ENCODE measurements at regions not wholly inside any gene's neighbourhood (a gene's known extent, or its start where the extent isn't known, plus 50 kb on each side); places are given as distances from the start of the nearest gene placed in this dataset.

DNA sequence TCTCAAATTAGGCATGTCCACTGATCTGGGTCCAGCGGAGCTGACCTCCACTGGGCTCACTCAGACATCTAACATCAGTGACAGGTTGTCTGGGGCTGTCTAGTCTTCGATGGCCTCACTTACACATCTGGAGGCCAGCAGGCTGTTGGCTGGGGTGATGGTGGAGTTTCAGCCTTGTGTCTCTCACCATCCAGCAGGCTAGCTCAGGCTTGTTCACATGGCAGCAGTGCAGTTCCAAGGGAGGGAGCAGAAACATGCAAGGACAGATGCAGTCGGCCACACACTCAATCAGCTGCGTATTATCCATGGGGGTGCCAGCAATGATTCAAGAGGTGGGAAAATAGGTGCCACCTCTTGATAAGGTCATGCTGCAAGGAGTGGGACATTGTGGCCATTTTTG is 292.5 kb downstream of the SHQ1 start:
- H3K79me2 ChIP-seq (replicated peaks; ENCODE audit: insufficient read depth), result no peaks in the 10 kb centered on the region
- H2AFZ ChIP-seq, result no peak overlapping the region
- peaks cover 12% of the 10 kb centered on the region for H3K27me3 Mint-ChIP-seq (ENCODE audit: insufficient read depth, low read depth, poor library complexity)
- no peak for DNase-seq (ENCODE audit: low spot score)
- H3K27ac Mint-ChIP-seq, result no peak overlapping the region
- H3K27ac ChIP-seq (ENCODE audit: low read depth), result no peak overlapping the region
- no peaks in the 10 kb centered on the region for H3K27me3 ChIP-seq (ENCODE audit: insufficient read depth)
- peaks cover 2% of the 10 kb centered on the region; the same call in 2 of the 3 replicates for H3K4me1 Mint-ChIP-seq
- H3K36me3 ChIP-seq (ENCODE audit: insufficient read depth), result no peaks in the 10 kb centered on the region
- ATAC-seq, result no peak
- H4K20me1 ChIP-seq (replicated peaks; ENCODE audit: insufficient read depth), result no peaks in the 10 kb centered on the region
- H3K4me3 Mint-ChIP-seq, result no peak overlapping the region
- no peak overlapping the region for H3K4me3 ChIP-seq
- no peak overlapping the region for H3K4me2 ChIP-seq
- TF ChIP-seq, protein P1, sequence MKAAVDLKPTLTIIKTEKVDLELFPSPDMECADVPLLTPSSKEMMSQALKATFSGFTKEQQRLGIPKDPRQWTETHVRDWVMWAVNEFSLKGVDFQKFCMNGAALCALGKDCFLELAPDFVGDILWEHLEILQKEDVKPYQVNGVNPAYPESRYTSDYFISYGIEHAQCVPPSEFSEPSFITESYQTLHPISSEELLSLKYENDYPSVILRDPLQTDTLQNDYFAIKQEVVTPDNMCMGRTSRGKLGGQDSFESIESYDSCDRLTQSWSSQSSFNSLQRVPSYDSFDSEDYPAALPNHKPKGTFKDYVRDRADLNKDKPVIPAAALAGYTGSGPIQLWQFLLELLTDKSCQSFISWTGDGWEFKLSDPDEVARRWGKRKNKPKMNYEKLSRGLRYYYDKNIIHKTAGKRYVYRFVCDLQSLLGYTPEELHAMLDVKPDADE (IDR thresholded peaks at IDR 0.05), result no peak
- TF ChIP-seq, protein P2, sequence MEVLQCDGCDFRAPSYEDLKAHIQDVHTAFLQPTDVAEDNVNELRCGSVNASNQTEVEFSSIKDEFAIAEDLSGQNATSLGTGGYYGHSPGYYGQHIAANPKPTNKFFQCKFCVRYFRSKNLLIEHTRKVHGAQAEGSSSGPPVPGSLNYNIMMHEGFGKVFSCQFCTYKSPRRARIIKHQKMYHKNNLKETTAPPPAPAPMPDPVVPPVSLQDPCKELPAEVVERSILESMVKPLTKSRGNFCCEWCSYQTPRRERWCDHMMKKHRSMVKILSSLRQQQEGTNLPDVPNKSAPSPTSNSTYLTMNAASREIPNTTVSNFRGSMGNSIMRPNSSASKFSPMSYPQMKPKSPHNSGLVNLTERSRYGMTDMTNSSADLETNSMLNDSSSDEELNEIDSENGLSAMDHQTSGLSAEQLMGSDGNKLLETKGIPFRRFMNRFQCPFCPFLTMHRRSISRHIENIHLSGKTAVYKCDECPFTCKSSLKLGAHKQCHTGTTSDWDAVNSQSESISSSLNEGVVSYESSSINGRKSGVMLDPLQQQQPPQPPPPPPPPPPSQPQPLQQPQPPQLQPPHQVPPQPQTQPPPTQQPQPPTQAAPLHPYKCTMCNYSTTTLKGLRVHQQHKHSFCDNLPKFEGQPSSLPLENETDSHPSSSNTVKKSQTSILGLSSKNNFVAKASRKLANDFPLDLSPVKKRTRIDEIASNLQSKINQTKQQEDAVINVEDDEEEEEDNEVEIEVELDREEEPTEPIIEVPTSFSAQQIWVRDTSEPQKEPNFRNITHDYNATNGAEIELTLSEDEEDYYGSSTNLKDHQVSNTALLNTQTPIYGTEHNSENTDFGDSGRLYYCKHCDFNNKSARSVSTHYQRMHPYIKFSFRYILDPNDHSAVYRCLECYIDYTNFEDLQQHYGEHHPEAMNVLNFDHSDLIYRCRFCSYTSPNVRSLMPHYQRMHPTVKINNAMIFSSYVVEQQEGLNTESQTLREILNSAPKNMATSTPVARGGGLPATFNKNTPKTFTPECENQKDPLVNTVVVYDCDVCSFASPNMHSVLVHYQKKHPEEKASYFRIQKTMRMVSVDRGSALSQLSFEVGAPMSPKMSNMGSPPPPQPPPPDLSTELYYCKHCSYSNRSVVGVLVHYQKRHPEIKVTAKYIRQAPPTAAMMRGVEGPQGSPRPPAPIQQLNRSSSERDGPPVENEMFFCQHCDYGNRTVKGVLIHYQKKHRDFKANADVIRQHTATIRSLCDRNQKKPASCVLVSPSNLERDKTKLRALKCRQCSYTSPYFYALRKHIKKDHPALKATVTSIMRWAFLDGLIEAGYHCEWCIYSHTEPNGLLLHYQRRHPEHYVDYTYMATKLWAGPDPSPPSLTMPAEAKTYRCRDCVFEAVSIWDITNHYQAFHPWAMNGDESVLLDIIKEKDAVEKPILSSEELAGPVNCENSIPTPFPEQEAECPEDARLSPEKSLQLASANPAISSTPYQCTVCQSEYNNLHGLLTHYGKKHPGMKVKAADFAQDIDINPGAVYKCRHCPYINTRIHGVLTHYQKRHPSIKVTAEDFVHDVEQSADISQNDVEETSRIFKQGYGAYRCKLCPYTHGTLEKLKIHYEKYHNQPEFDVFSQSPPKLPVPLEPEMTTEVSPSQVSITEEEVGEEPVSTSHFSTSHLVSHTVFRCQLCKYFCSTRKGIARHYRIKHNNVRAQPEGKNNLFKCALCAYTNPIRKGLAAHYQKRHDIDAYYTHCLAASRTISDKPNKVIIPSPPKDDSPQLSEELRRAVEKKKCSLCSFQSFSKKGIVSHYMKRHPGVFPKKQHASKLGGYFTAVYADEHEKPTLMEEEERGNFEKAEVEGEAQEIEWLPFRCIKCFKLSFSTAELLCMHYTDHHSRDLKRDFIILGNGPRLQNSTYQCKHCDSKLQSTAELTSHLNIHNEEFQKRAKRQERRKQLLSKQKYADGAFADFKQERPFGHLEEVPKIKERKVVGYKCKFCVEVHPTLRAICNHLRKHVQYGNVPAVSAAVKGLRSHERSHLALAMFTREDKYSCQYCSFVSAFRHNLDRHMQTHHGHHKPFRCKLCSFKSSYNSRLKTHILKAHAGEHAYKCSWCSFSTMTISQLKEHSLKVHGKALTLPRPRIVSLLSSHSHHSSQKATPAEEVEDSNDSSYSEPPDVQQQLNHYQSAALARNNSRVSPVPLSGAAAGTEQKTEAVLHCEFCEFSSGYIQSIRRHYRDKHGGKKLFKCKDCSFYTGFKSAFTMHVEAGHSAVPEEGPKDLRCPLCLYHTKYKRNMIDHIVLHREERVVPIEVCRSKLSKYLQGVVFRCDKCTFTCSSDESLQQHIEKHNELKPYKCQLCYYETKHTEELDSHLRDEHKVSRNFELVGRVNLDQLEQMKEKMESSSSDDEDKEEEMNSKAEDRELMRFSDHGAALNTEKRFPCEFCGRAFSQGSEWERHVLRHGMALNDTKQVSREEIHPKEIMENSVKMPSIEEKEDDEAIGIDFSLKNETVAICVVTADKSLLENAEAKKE (CRISPR knock-in tag; IDR thresholded peaks at IDR 0.05), result no peak
- TF ChIP-seq ZNF331 (CRISPR knock-in tag; IDR thresholded peaks at IDR 0.05; ENCODE audit: low read depth) (no peak), EZH2 (IDR thresholded peaks at IDR 0.05; ENCODE audit: low read depth, unreplicated experiment) (no peak), JUNB (IDR thresholded peaks at IDR 0.05; ENCODE audit: unreplicated experiment) (no peak), NANOG (IDR thresholded peaks at IDR 0.05; ENCODE audit: borderline replicate concordance) (no peak)
- H3K4me1 ChIP-seq (ENCODE audit: insufficient read depth), result peaks cover 5% of the 10 kb centered on the region; the same call in 1 of the 2 replicates
- H3K36me3 Mint-ChIP-seq (ENCODE audit: low read depth), result peaks cover 10% of the 10 kb centered on the region; the same call in 2 of the 3 replicates
- H3F3A ChIP-seq (replicated peaks; ENCODE audit: low read depth), result no peaks in the 10 kb centered on the region
- peaks cover 12% of the 10 kb centered on the region for H3K9me3 Mint-ChIP-seq
- H3K9me2 ChIP-seq (ENCODE audit: insufficient read depth), result no peaks in the 10 kb centered on the region
